HUES64 (cell line): ENCODE measurements at regions not wholly inside any gene's neighbourhood (a gene's known extent, or its start where the extent isn't known, plus 50 kb on each side); places are given as distances from the start of the nearest gene placed in this dataset.

Experiments
- H3K27ac ChIP-seq: 2 replicates; pipeline ENCODE4 v1.7.0; 2013; ENCODE audit warnings: low read depth, low read length, inconsistent platforms
- H3K27me3 ChIP-seq: 2 replicates; pipeline ENCODE4 v1.6.1; 2013; ENCODE audit warnings: mild to moderate bottlenecking, low read length; ENCODE audit not compliant: insufficient read depth
- H3K36me3 ChIP-seq: 2 replicates; pipeline ENCODE4 v1.6.1; 2013; ENCODE audit warnings: mild to moderate bottlenecking, low read length; ENCODE audit not compliant: insufficient read depth
- H3K4me1 ChIP-seq: 2 replicates; pipeline ENCODE4 v1.6.1; 2013; ENCODE audit warnings: mild to moderate bottlenecking, low read length, moderate library complexity; ENCODE audit not compliant: insufficient read depth
- H3K4me3 ChIP-seq: 2 replicates; pipeline ENCODE4 v1.5.1; 2013; ENCODE audit warnings: mild to moderate bottlenecking, low read length, moderate library complexity
- H3K9ac ChIP-seq: 2 replicates; pipeline ENCODE4 v1.6.1; 2013; ENCODE audit warnings: mild to moderate bottlenecking, low read depth, low read length
- H3K9me3 ChIP-seq: 2 replicates; pipeline ENCODE4 v1.6.1; 2013; ENCODE audit warnings: low read depth, low read length; ENCODE audit not compliant: insufficient read depth
- WGBS: fragments of 150-250, 120-280 bp; methylation state at CpG from one replicate; pipeline ENCODE4 v1.1.7; 2013; ENCODE audit warnings: missing lambda C conversion rate; 5-methylcytosine and 5-hydroxymethylcytosine counted together

GRCh38 chr7:21367537-21367936 lies 60.3 kb upstream of the SP4 start:
- H3K4me3 ChIP-seq = no peak overlapping the region
- no peaks in the 10 kb centered on the region for H3K27me3 ChIP-seq
- peaks cover 6% of the 10 kb centered on the region; the same call in 1 of the 2 replicates for H3K9me3 ChIP-seq
- peaks cover 20% of the 10 kb centered on the region for H3K4me1 ChIP-seq
- no peak overlapping the region for H3K27ac ChIP-seq
- no peak overlapping the region for H3K9ac ChIP-seq
- WGBS = 86% methylated on average over 9 of the region's 10 CpGs
- H3K36me3 ChIP-seq = no peaks in the 10 kb centered on the region

DNA sequence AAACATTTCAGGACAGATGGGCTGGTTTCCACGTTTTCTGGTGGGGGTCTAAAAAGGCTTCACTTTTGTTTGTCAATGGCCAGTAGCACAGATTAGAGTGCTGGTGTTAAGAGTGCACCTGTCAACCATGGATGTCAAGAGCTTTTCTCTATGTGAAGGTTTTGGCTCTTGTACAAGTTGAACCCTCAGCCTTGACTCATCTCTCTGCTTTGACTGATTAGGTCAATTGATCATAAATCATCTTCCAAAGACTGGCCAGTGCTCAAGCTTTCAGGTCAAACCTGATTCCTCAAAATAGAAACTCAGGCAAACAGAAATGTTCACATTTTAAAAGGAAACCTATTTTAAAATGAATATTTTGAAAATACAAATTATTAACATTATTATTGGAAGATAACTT lies 59.6 kb upstream of the SP4 start:
- Histone ChIP-seq H3K36me3 (no peaks in the 10 kb centered on the region), H3K9ac (no peak overlapping the region), H3K27ac (no peak overlapping the region), H3K27me3 (no peaks in the 10 kb centered on the region), H3K9me3 (peaks cover 14% of the 10 kb centered on the region), H3K4me1 (peaks cover 20% of the 10 kb centered on the region), H3K4me3 (no peak overlapping the region)
- 90% methylated on average over 1 of the region's 1 CpG for WGBS

DNA sequence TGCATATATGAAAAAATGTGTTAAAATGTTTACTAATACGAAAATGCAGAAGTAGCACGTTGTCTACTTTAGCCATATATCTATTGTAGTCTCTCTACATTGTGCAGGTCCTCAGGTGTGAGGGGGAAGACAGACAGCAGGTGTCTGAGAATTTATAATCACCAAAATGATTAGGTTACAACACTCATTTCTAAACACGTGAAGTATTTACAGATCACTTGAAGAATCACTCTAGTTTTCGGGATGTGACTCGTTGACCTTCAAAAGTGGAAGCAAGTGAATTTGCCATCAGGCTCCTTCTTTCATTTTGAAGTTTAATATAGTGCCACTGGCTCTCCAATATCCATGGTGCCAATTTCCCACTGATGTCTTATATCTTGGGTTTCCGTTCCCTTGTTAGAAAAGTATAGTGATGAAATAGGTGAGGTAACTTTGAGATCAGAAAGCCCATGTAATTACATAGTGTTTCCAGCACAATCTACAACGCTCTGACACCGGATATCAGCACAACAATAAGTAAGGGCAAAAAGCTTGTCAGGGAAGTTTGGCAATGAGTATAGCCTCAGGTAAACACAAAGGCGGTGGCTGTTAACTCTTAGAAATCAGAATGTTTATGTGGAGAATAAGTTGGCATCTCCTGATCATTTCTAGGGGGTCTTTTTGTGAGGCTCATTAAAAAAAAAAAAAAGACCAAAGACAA lies 57.5 kb upstream of the SP4 start:
- Histone ChIP-seq H3K36me3 (no peaks in the 10 kb centered on the region), H3K27ac (peak overlapping the region; percentile 22; the same call in 1 of the 2 replicates), H3K4me3 (no peak overlapping the region), H3K27me3 (no peaks in the 10 kb centered on the region), H3K9me3 (peaks cover 31% of the 10 kb centered on the region), H3K9ac (no peak overlapping the region), H3K4me1 (peaks cover 20% of the 10 kb centered on the region)
- WGBS = 77% methylated on average over 9 of the region's 9 CpGs

GRCh38 chr7:21371360-21371759 lies 56.5 kb upstream of the SP4 start:
- Histone ChIP-seq H3K27ac (peak overlapping the region; percentile 42), H3K4me1 (peaks cover 20% of the 10 kb centered on the region), H3K9me3 (peaks cover 37% of the 10 kb centered on the region), H3K4me3 (no peak overlapping the region), H3K9ac (no peak overlapping the region; the same call in 1 of the 2 replicates), H3K36me3 (no peaks in the 10 kb centered on the region), H3K27me3 (no peaks in the 10 kb centered on the region)
- 82% methylated on average over 2 of the region's 2 CpGs for WGBS

GRCh38 chr7:21373031-21373430 lies 54.9 kb upstream of the SP4 start:
- WGBS = 91% methylated on average over 7 of the region's 7 CpGs
- Histone ChIP-seq H3K27ac (no peak overlapping the region), H3K4me1 (peaks cover 20% of the 10 kb centered on the region), H3K27me3 (no peaks in the 10 kb centered on the region), H3K36me3 (no peaks in the 10 kb centered on the region), H3K9ac (no peak overlapping the region), H3K4me3 (no peak overlapping the region), H3K9me3 (peaks cover 49% of the 10 kb centered on the region)

- WGBS = 98% methylated on average over 2 of the region's 2 CpGs
- H3K4me1 ChIP-seq = peaks cover 20% of the 10 kb centered on the region
- H3K27ac ChIP-seq = no peak overlapping the region
- H3K27me3 ChIP-seq = no peaks in the 10 kb centered on the region
- no peaks in the 10 kb centered on the region for H3K36me3 ChIP-seq
- H3K9ac ChIP-seq = no peak overlapping the region
- H3K4me3 ChIP-seq = no peak overlapping the region
- H3K9me3 ChIP-seq = peaks cover 53% of the 10 kb centered on the region
These were observed 53.7 kb upstream of the SP4 start for GRCh38 chr7:21374134-21374533.

GRCh38 chr7:21377545-21377944 lies 50.3 kb upstream of the SP4 start:
- Histone ChIP-seq H3K27ac (no peak overlapping the region), H3K9me3 (peaks cover 47% of the 10 kb centered on the region), H3K27me3 (no peaks in the 10 kb centered on the region), H3K4me1 (no peaks in the 10 kb centered on the region), H3K9ac (no peak overlapping the region), H3K36me3 (no peaks in the 10 kb centered on the region), H3K4me3 (no peak overlapping the region)
- 89% methylated on average over 2 of the region's 2 CpGs for WGBS
